ENCODE measurements at regions not wholly inside any gene's neighbourhood (a gene's known extent, or its start where the extent isn't known, plus 50 kb on each side); places are given as distances from the start of the nearest gene placed in this dataset.

- no peak overlapping the region for H3K9ac ChIP-seq (ENCODE audit: insufficient read depth, low read length, poor library complexity, severe bottlenecking)
- DNase-seq = no peak
- H3K27ac ChIP-seq (ENCODE audit: low read depth in 1 of 2, low read length in 2 of 2) = no peak overlapping the region
- H3K4me1 Mint-ChIP-seq = no peaks in the 10 kb centered on the region
- no peak overlapping the region for H3K4me3 Mint-ChIP-seq
- no peaks in the 10 kb centered on the region for H3K36me3 ChIP-seq (replicated peaks in 1 of 2; ENCODE audit: control insufficient read depth in 1 of 2, insufficient read depth in 2 of 2, low read length in 2 of 2)
- WGBS (ENCODE audit: insufficient coverage) = no CpG with 5 or more reads among the region's 2 CpGs
- no peaks in the 10 kb centered on the region for H4K20me1 ChIP-seq (ENCODE audit: insufficient read depth, low read length)
- H3K36me3 Mint-ChIP-seq = no peaks in the 10 kb centered on the region
- H3K27me3 Mint-ChIP-seq (ENCODE audit: low read depth in 3 of 3) = peaks cover 0 to 2% (median 0%) of the 10 kb centered on the region in 3 donors
- no peak for TF ChIP-seq CTCF (IDR thresholded peaks at IDR 0.05)
- peaks cover 0 to 3% of the 10 kb centered on the region in 2 donors for H3K9me3 ChIP-seq (replicated peaks in 1 of 2; ENCODE audit: control insufficient read depth in 1 of 2, insufficient read depth in 1 of 2, low read length in 2 of 2)
- peaks cover under 1 to 12% (median 7%) of the 10 kb centered on the region in 7 donors for H3K9me3 Mint-ChIP-seq
- H3K4me3 ChIP-seq (replicated peaks in 1 of 3; ENCODE audit: low read depth in 2 of 3, low read length in 3 of 3) = no peak overlapping the region
- no peaks in the 10 kb centered on the region for H3K4me1 ChIP-seq (ENCODE audit: control insufficient read depth in 1 of 2, insufficient read depth in 2 of 2, low read length in 2 of 2)
- no peak overlapping the region for H3K4me2 ChIP-seq (replicated peaks; ENCODE audit: extremely low read depth, low read length, poor library complexity, severe bottlenecking)
- intact Hi-C loops (cut with micrococcal nuclease) = no loop called here
- H3K79me2 ChIP-seq (ENCODE audit: insufficient read depth, low read length) = no peaks in the 10 kb centered on the region
- no peaks in the 10 kb centered on the region for H3K27me3 ChIP-seq (ENCODE audit: control insufficient read depth in 2 of 2, insufficient read depth in 2 of 2, low read length in 2 of 2)
- H3K27ac Mint-ChIP-seq = no peak overlapping the region
- no peak overlapping the region for H2AFZ ChIP-seq (ENCODE audit: insufficient read depth, low read depth, low read length, poor library complexity, severe bottlenecking)
These were observed 355.2 kb downstream of the CCSER2 start for GRCh38 chr10:84683550-84683949.

- Histone ChIP-seq H3K27me3 (ENCODE audit: control insufficient read depth in 2 of 2, insufficient read depth in 2 of 2, low read length in 2 of 2) (no peaks in the 10 kb centered on the region), H3K4me2 (replicated peaks; ENCODE audit: extremely low read depth, low read length, poor library complexity, severe bottlenecking) (no peak overlapping the region), H3K4me3 (replicated peaks in 1 of 3; ENCODE audit: low read depth in 2 of 3, low read length in 3 of 3) (no peak overlapping the region), H3K79me2 (ENCODE audit: insufficient read depth, low read length) (no peaks in the 10 kb centered on the region), H3K36me3 (replicated peaks in 1 of 2; ENCODE audit: control insufficient read depth in 1 of 2, insufficient read depth in 2 of 2, low read length in 2 of 2) (no peaks in the 10 kb centered on the region), H3K9me3 (replicated peaks in 1 of 2; ENCODE audit: control insufficient read depth in 1 of 2, insufficient read depth in 1 of 2, low read length in 2 of 2) (peaks cover 0 to 3% of the 10 kb centered on the region in 2 donors), H3K27ac (ENCODE audit: low read depth in 1 of 2, low read length in 2 of 2) (no peak overlapping the region), H4K20me1 (ENCODE audit: insufficient read depth, low read length) (no peaks in the 10 kb centered on the region), H3K4me1 (ENCODE audit: control insufficient read depth in 1 of 2, insufficient read depth in 2 of 2, low read length in 2 of 2) (no peaks in the 10 kb centered on the region), H2AFZ (ENCODE audit: insufficient read depth, low read depth, low read length, poor library complexity, severe bottlenecking) (no peak overlapping the region), H3K9ac (ENCODE audit: insufficient read depth, low read length, poor library complexity, severe bottlenecking) (no peak overlapping the region)
- peaks cover 0 to 2% (median 0%) of the 10 kb centered on the region in 3 donors for H3K27me3 Mint-ChIP-seq (ENCODE audit: low read depth in 3 of 3)
- no peaks in the 10 kb centered on the region for H3K36me3 Mint-ChIP-seq
- no peak overlapping the region for H3K4me3 Mint-ChIP-seq
- no peak for TF ChIP-seq CTCF (IDR thresholded peaks at IDR 0.05)
- peaks cover 2 to 12% (median 7%) of the 10 kb centered on the region in 7 donors for H3K9me3 Mint-ChIP-seq
- H3K4me1 Mint-ChIP-seq = no peaks in the 10 kb centered on the region
- WGBS (ENCODE audit: insufficient coverage) = 76% methylated on average over 2 of the region's 6 CpGs
- no peak for DNase-seq
- no peak overlapping the region for H3K27ac Mint-ChIP-seq
- intact Hi-C loops (cut with micrococcal nuclease) = no loop called here
These were observed 355.8 kb downstream of the CCSER2 start for GRCh38 chr10:84683980-84684740.
